AG04450 (cell line): ENCODE measurements at regions not wholly inside any gene's neighbourhood (a gene's known extent, or its start where the extent isn't known, plus 50 kb on each side); places are given as distances from the start of the nearest gene placed in this dataset.

Experiments
- CTCF ChIA-PET: fragments of 300-600, 350-600 bp; formaldehyde crosslinking; extraction: SDS; loops from one replicate; lab custom pipeline; 2022; ENCODE audit warnings: antibody characterized with exemption, inconsistent platforms; lab: Charles Lee
- POLR2A ChIA-PET: fragments of 350-600 bp; formaldehyde crosslinking; extraction: SDS; loops from one replicate; lab custom pipeline; 2021; ENCODE audit warnings: antibody characterized with exemption, inconsistent platforms; lab: Yijun Ruan, JAX
- DNase-seq: peaks from one replicate; pipeline ENCODE4 v3.0.0-alpha.2; 2011; ENCODE audit warnings: low read depth, low spot score
- H3K27ac ChIP-seq: one replicate; pipeline ENCODE4 v1.5.1; 2012; ENCODE audit warnings: low read depth, low read length, control low read depth
- H3K27me3 ChIP-seq: one replicate; pipeline ENCODE4 v1.6.0; 2012; ENCODE audit warnings: low read length; ENCODE audit not compliant: control insufficient read depth, insufficient read depth
- H3K4me3 ChIP-seq: 2 replicates; pipeline ENCODE4 v1.5.1; 2011; ENCODE audit warnings: mild to moderate bottlenecking, low read depth, low read length, control low read depth
- H3K9me3 ChIP-seq: 2 replicates; pipeline ENCODE4 v1.5.1; 2012; ENCODE audit warnings: low read length; ENCODE audit not compliant: control insufficient read depth, insufficient read depth
- CTCF ChIP-seq: IDR thresholded peaks from 2 replicates; pipeline ENCODE4 v1.5.1; 2011; ENCODE audit warnings: low read depth, low read length, control low read depth, inconsistent platforms

GRCh38 chr2:4073026-4073569, 369.7 kb downstream of the DCDC2C start:
- H3K9me3 ChIP-seq, result peaks cover 39% of the 10 kb centered on the region
- TF ChIP-seq CTCF, result no peak
- H3K27me3 ChIP-seq, result no peaks in the 10 kb centered on the region
- DNase-seq, result no peak
- H3K4me3 ChIP-seq, result no peak overlapping the region
- H3K27ac ChIP-seq, result no peak overlapping the region
- ChIA-PET CTCF (interaction anchor here (0.6 kb wide), 1 partner anchor 1890 kb away, joined by 7 read pairs; no protein-coding TSS in a partner anchor), POLR2A (no interaction called here)

DNA sequence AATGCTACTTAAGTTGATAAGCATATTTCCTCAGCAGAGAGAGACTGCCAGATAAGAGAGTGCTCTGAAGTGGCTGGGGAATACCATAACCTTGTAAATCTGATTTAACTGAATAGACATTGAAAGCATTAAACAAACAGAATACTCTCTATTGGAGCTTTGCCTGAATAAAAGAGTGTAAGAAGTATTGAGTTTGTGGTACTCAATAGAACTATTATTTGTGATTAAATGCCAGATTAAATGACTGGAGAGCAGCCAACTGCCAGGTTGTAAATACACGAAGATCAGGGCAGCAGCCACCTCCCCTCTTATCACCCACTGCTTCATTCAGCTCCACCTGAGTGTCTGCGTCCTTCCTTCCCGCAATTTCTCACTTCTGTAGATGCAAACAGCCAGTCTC, 373.6 kb downstream of the DCDC2C start:
- peaks cover 27% of the 10 kb centered on the region for H3K9me3 ChIP-seq
- H3K27me3 ChIP-seq, result no peaks in the 10 kb centered on the region
- no peak overlapping the region for H3K4me3 ChIP-seq
- POLR2A ChIA-PET, result no interaction called here
- no peak for DNase-seq
- TF ChIP-seq CTCF, result no peak
- CTCF ChIA-PET, result no interaction called here
- no peak overlapping the region for H3K27ac ChIP-seq

- POLR2A ChIA-PET, result no interaction called here
- DNase-seq, result no peak
- peaks cover 44% of the 10 kb centered on the region for H3K9me3 ChIP-seq
- H3K27me3 ChIP-seq, result no peaks in the 10 kb centered on the region
- H3K27ac ChIP-seq, result no peak overlapping the region
- TF ChIP-seq CTCF, result no peak
- no peak overlapping the region for H3K4me3 ChIP-seq
- CTCF ChIA-PET, result no interaction called here
These were observed 381.8 kb downstream of the DCDC2C start for GRCh38 chr2:4085186-4085585.

GRCh38 chr2:4090668-4091630, 387.6 kb downstream of the DCDC2C start:
- ChIA-PET POLR2A (no interaction called here), CTCF (interaction anchor here (0.6 kb wide), 1 partner anchor 1324 kb away, joined by 7 read pairs; no protein-coding TSS in a partner anchor)
- H3K27ac ChIP-seq, result no peak overlapping the region
- peaks cover 49% of the 10 kb centered on the region for H3K9me3 ChIP-seq
- no peaks in the 10 kb centered on the region for H3K27me3 ChIP-seq
- no peak overlapping the region for H3K4me3 ChIP-seq
- no peak for TF ChIP-seq CTCF
- DNase-seq, result no peak

DNA sequence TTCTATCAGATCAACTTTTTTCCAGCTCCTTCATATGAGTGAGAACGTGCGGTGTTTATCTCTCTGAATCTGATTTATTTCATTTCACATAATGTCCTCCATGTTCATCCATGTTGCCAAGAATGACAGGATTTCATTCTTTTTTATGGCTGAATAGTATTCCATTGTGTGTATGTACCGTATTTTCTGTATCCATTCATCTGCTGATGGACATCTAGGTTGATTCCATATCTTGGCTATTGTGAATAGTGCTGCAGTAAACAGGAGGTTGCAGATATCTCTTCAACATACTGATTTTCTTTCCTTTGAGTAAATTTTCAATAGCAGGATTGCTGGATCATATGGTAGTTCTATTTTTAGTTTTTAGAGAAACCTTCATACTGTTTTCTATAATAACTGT, 388.5 kb downstream of the DCDC2C start:
- Histone ChIP-seq H3K4me3 (no peak overlapping the region), H3K27ac (no peak overlapping the region), H3K27me3 (no peaks in the 10 kb centered on the region), H3K9me3 (peaks cover 47% of the 10 kb centered on the region)
- CTCF ChIA-PET, result no interaction called here
- POLR2A ChIA-PET, result no interaction called here
- no peak for DNase-seq
- no peak for TF ChIP-seq CTCF
